B cell (primary cell): ENCODE measurements at regions not wholly inside any gene's neighbourhood (a gene's known extent, or its start where the extent isn't known, plus 50 kb on each side); places are given as distances from the start of the nearest gene placed in this dataset.

Source experiments
- ATAC-seq: fragments of 200-7000 bp; cut with Tn5 transposase; one replicate; pipeline ENCODE4 v1.10.0; 2021; ENCODE audit warnings: low read depth, mild to moderate bottlenecking, moderate number of reproducible peaks, moderate library complexity
- CTCF ChIA-PET: fragments of 350-600 bp; sonication (Branson Sonifier 250); formaldehyde crosslinking; loops from one replicate; lab custom pipeline; 2021; ENCODE audit warnings: antibody characterized with exemption, inconsistent platforms; lab: Charles Lee
- POLR2A ChIA-PET: fragments of 350-600 bp; sonication (Branson Sonifier 250); formaldehyde crosslinking; loops from one replicate; lab custom pipeline; 2021; ENCODE audit warnings: antibody characterized with exemption; lab: Charles Lee
- DNase-seq: peaks from one replicate; pipeline ENCODE4 v3.0.0; 2013
- H2AFZ ChIP-seq: 2 replicates; pipeline ENCODE4 v1.6.1; 2012; ENCODE audit warnings: mild to moderate bottlenecking, low read depth, low read length; ENCODE audit not compliant: insufficient read depth, poor library complexity, severe bottlenecking
- H3K27ac ChIP-seq, 2 donors: 1 replicate in 1 of 2; 2 replicates in 1 of 2; pipeline ENCODE4 v1.5.1; 2012 to 2013; ENCODE audit warnings: low read length in 2 of 2, mild to moderate bottlenecking in 2 of 2, moderate library complexity in 1 of 2
- H3K27me3 ChIP-seq, 4 experiments: fragments of 200-600 bp in 1 of 4; sonication (generic) in 1 of 4; replicated peaks in 1 of 4; 1 replicate in 2 of 4; 2 replicates in 2 of 4; pipeline versions ENCODE4 v1.6.1 to v1.7.0; 2013 to 2016; ENCODE audit warnings: low read length in 3 of 4, mild to moderate bottlenecking in 2 of 4, mixed read lengths in 1 of 4, moderate library complexity in 1 of 4; ENCODE audit not compliant: insufficient read depth in 4 of 4, control insufficient read depth in 3 of 4; ENCODE audit errors: control extremely low read depth in 1 of 4
- H3K36me3 ChIP-seq, 2 experiments: replicated peaks in 1 of 2; 1 replicate in 1 of 2; 2 replicates in 1 of 2; pipeline versions ENCODE4 v1.6.1 to v1.7.1; 2013; ENCODE audit warnings: low read length in 1 of 2; ENCODE audit not compliant: insufficient read depth in 2 of 2, control insufficient read depth in 1 of 2; ENCODE audit errors: control extremely low read depth in 1 of 2, extremely low read depth in 1 of 2
- H3K4me1 ChIP-seq, 2 donors: fragments of 200-600 bp in 1 of 2; sonication (generic) in 1 of 2; 1 replicate in 1 of 2; 2 replicates in 1 of 2; pipeline versions ENCODE4 v1.5.1 to v1.6.1; 2013 to 2017; ENCODE audit warnings: low read length in 2 of 2; ENCODE audit not compliant: control insufficient read depth in 2 of 2, insufficient read depth in 2 of 2
- H3K4me2 ChIP-seq: replicated peaks from 2 replicates; pipeline ENCODE3; 2012; ENCODE audit warnings: mild to moderate bottlenecking, low read depth, low read length; ENCODE audit not compliant: poor library complexity, severe bottlenecking
- H3K4me3 ChIP-seq, 5 experiments: fragments of 200-600 bp in 1 of 5; sonication (generic) in 1 of 5; 1 replicate in 3 of 5; 2 replicates in 2 of 5; pipeline versions ENCODE4 v1.5.1 to v1.7.0; 2011 to 2016; ENCODE audit warnings: low read length in 4 of 5, mild to moderate bottlenecking in 4 of 5, low read depth in 2 of 5, control low read depth in 1 of 5, moderate library complexity in 1 of 5; ENCODE audit not compliant: insufficient read depth in 1 of 5; ENCODE audit errors: control extremely low read depth in 1 of 5, extremely low read depth in 1 of 5
- H3K79me2 ChIP-seq: fragments of 200-600 bp; sonication (generic); one replicate; pipeline ENCODE4 v1.6.0; 2016; ENCODE audit warnings: low read length; ENCODE audit not compliant: control insufficient read depth, insufficient read depth
- H3K9ac ChIP-seq: fragments of 200-600 bp; sonication (generic); 2 replicates; pipeline ENCODE4 v1.6.1; 2017; ENCODE audit warnings: mild to moderate bottlenecking, low read length, moderate library complexity
- H3K9me3 ChIP-seq, 3 donors: one replicate each; pipeline versions ENCODE4 v1.6.1 to v1.7.1; 2013; ENCODE audit warnings: low read length in 2 of 3; ENCODE audit not compliant: control insufficient read depth in 2 of 3, insufficient read depth in 1 of 3; ENCODE audit errors: control extremely low read depth in 1 of 3
- H4K20me1 ChIP-seq: 2 replicates; pipeline ENCODE4 v1.6.0; 2012; ENCODE audit warnings: mild to moderate bottlenecking, low read length; ENCODE audit not compliant: insufficient read depth, control insufficient read depth, poor library complexity, severe bottlenecking
- H3K27ac Mint-ChIP-seq: one replicate; pipeline ENCODE4 v1.8.0; 2021; ENCODE audit warnings: mixed read lengths
- H3K27me3 Mint-ChIP-seq: one replicate; pipeline ENCODE4 v1.8.0; 2021; ENCODE audit warnings: mixed read lengths
- H3K4me1 Mint-ChIP-seq: one replicate; pipeline ENCODE4 v1.8.0; 2021; ENCODE audit warnings: mixed read lengths
- H3K4me3 Mint-ChIP-seq: one replicate; pipeline ENCODE4 v1.8.0; 2021; ENCODE audit warnings: mixed read lengths
- H3K9me3 Mint-ChIP-seq: one replicate; pipeline ENCODE4 v1.8.0; 2022; ENCODE audit warnings: mixed read lengths; ENCODE audit not compliant: insufficient read depth
- CTCF ChIP-seq: fragments of 200-600 bp; IDR thresholded peaks from one replicate; pipeline ENCODE4 v1.8.0; 2022; ENCODE audit warnings: antibody characterized with exemption, mild to moderate bottlenecking
- EZH2 ChIP-seq: IDR thresholded peaks from 2 replicates; pipeline ENCODE4 v1.6.1; 2012; ENCODE audit warnings: borderline replicate concordance, low read depth, mild to moderate bottlenecking, moderate library complexity, low read length; ENCODE audit not compliant: insufficient read depth, poor library complexity, severe bottlenecking
- WGBS: methylation state at CpG from one replicate; pipeline ENCODE4 v1.1.5; 2013; ENCODE audit warnings: missing lambda C conversion rate; ENCODE audit not compliant: insufficient coverage; 5-methylcytosine and 5-hydroxymethylcytosine counted together
- intact Hi-C: fragments of 100-400 bp; cut with micrococcal nuclease; formaldehyde crosslinking; loops from one replicate; pipeline ENCODE4 v1.10.0; 2022

GRCh38 chr2:67614454-67614853 lies 217.3 kb downstream of the ETAA1 start:
- POLR2A ChIA-PET, result no interaction called here
- H3K27ac Mint-ChIP-seq, result no peak overlapping the region
- H3K4me3 ChIP-seq, result no peak overlapping the region
- no peaks in the 10 kb centered on the region for H3K9me3 Mint-ChIP-seq
- DNase-seq, result no peak
- intact Hi-C loops, result no loop called here
- H2AFZ ChIP-seq, result no peak overlapping the region
- no peaks in the 10 kb centered on the region for H3K4me1 ChIP-seq
- H3K9ac ChIP-seq, result no peak overlapping the region
- H4K20me1 ChIP-seq, result no peaks in the 10 kb centered on the region
- H3K27ac ChIP-seq, result no peak overlapping the region
- H3K79me2 ChIP-seq, result no peaks in the 10 kb centered on the region
- ATAC-seq, result no peak
- CTCF ChIA-PET, result no interaction called here
- no peaks in the 10 kb centered on the region for H3K9me3 ChIP-seq
- WGBS, result no CpG with 5 or more reads among the region's 1 CpG
- no peaks in the 10 kb centered on the region for H3K4me1 Mint-ChIP-seq
- H3K27me3 Mint-ChIP-seq, result no peaks in the 10 kb centered on the region
- H3K4me2 ChIP-seq, result no peak overlapping the region
- H3K36me3 ChIP-seq, result no peaks in the 10 kb centered on the region
- no peak overlapping the region for H3K4me3 Mint-ChIP-seq
- no peaks in the 10 kb centered on the region for H3K27me3 ChIP-seq
- no peak for TF ChIP-seq EZH2
- TF ChIP-seq CTCF, result no peak

- H3K9me3 ChIP-seq, result no peaks in the 10 kb centered on the region
- no CpG with 5 or more reads among the region's 1 CpG for WGBS
- no peaks in the 10 kb centered on the region for H4K20me1 ChIP-seq
- H3K27me3 ChIP-seq, result no peaks in the 10 kb centered on the region
- H3K27ac Mint-ChIP-seq, result no peak overlapping the region
- no peaks in the 10 kb centered on the region for H3K27me3 Mint-ChIP-seq
- no peak overlapping the region for H3K4me3 Mint-ChIP-seq
- H3K4me2 ChIP-seq, result no peak overlapping the region
- ChIA-PET POLR2A (no interaction called here), CTCF (no interaction called here)
- no peak for ATAC-seq
- H3K9ac ChIP-seq, result no peak overlapping the region
- H3K4me1 ChIP-seq, result no peaks in the 10 kb centered on the region
- no peaks in the 10 kb centered on the region for H3K79me2 ChIP-seq
- intact Hi-C loops, result no loop called here
- no peak overlapping the region for H3K27ac ChIP-seq
- TF ChIP-seq CTCF, result no peak
- no peak for TF ChIP-seq EZH2
- no peaks in the 10 kb centered on the region for H3K4me1 Mint-ChIP-seq
- DNase-seq, result no peak
- H3K9me3 Mint-ChIP-seq, result no peaks in the 10 kb centered on the region
- no peak overlapping the region for H2AFZ ChIP-seq
- no peaks in the 10 kb centered on the region for H3K36me3 ChIP-seq
- no peak overlapping the region for H3K4me3 ChIP-seq
These were observed 219.6 kb downstream of the ETAA1 start for GRCh38 chr2:67616749-67617148.
